MV-4-11 (cell line): ENCODE measurements at regions not wholly inside any gene's neighbourhood (a gene's known extent, or its start where the extent isn't known, plus 50 kb on each side); places are given as distances from the start of the nearest gene placed in this dataset.
A peak's percentile ranks its signal among the peaks of the same experiment; 100 is the strongest.
"Not testable (repeated sequence)": the region's sequence is repeated elsewhere in the genome, so short reads cannot be mapped to it uniquely, and the experiment has no call there.

Experiments
- DNase-seq: peaks from one replicate; lab custom pipeline; 2025; lab: John Stamatoyannopoulos, UW

GRCh38 chr16:22625967-22626366, 115.3 kb downstream of the NPIPB5 start:
- no peak for DNase-seq

GRCh38 chr16:22627043-22627442, 116.4 kb downstream of the NPIPB5 start:
- DNase-seq = no peak

GRCh38 chr16:22628994-22629393, 118.3 kb downstream of the NPIPB5 start:
- no peak for DNase-seq

DNA sequence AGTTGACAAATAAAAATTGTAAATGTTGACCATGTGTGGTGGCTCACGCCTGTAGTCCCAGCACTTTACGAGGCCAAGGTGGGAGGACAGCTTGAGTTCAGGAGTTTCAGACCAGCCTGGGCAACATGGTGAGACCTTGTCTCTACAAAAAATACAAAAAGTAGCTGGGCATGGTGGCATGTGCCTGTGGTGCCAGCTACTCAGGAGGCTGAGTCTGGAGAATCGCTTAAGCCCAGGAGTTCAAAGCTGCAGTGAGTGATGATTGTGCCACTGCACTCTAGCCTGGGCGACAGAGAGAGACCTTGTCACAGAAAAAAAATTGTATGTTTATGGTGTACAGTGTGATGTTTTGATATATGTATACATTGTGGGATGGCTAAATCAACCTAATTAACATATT, 119.6 kb downstream of the NPIPB5 start:
- no peak for DNase-seq

DNA sequence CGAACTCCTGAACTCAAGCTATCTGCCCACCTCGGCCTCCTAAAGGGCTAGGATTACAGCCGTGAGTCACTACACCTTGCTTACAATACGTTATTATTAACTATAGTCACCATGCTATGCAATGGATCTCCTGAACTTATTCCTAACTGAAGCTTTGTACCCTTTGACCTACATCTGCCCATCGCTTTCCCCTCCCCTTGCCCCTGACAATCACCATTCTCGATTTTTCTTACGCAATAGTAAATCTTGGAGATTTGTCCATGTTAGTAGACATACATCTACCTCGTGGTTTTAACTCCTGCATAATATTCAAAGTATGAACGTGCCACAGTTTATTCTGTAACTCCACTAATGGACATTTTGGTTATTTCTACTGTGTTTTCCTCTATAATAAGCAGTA, 120.6 kb downstream of the NPIPB5 start:
- DNase-seq = no peak

GRCh38 chr16:22632606-22633005, 121.9 kb downstream of the NPIPB5 start:
- DNase-seq = no peak

GRCh38 chr16:22633280-22633679, 122.6 kb downstream of the NPIPB5 start:
- DNase-seq = no peak

GRCh38 chr16:22633799-22634198, 123.1 kb downstream of the NPIPB5 start:
- DNase-seq = no peak

DNA sequence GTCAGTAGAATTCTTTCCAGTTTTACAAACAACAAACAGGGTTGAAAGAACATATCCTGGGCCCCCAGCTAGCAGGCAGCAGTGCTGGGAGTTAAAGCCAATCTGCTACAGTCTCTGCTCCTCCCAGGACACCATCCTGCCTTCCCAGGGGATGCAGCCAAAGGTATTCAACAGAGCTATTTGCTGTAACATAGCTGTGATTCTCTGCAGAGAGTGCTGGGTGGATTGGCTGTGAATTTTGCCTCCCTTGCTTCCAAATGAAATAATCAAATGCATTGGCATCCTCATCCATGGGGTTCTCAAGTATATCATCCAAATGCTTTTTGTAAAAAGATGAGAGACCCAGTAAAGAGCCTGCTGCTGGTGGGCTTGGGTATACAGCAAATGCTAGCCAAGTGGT, 124.3 kb downstream of the NPIPB5 start:
- DNase-seq = no peak

- no peak for DNase-seq
Measured at GRCh38 chr16:22635357-22635761, 124.7 kb downstream of the NPIPB5 start.

DNA sequence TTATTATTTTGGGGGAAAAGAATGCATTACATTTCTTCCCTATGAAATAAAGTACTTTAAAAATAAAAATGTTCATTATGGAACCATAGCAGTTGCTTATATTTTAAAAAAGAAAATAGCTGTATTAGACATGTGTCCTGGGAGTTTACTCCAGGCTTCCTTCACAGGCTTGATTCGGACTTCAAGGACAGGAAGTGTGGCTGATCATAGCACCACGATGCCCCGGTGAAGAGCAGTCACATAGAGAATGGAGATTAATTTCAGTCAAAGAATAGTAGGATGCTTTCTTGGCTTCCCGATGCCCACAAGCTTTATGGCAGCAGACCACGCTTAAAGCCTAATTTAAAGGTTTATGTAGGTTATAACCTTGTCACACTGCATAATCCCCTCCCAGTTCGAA, 125.1 kb downstream of the NPIPB5 start:
- DNase-seq = no peak

DNA sequence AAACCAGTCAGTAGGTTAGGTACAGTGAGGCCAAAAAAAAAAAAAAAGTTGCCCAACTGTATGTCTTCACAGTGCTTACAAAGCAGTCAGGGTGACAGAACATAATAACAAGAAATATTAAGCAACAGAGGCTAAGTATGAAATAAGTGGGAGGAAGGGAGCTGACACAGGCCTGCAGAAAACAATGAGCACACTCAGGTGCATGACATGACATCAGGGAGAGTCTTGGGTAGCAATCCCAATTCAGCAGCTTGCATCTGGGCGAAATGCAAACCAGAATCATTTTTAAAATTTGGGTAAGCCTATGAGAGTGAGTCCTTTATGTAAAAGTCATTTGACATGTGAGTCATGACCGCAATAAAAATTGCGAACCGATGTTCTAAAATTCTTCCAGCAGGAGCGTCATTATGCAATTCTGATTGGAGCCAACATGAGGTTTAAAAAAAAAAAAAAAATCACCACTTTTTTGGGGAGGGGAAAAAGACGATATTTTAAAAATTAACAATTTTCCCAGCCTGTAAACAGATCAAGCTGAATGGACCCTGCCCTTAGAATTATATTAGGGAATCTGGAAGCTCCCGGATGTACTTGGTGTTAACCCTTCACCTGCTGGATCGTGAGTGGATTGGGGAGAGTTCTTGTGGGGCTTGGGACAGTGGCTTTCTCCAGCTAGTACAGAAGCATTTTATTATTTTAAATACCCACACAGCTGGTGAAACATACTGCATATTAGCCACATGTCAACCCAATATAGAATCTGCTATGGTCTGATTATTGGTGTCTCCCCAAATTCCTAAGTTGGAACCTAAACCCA, 127.9 kb downstream of the NPIPB5 start:
- DNase-seq = peak; percentile 27

DNA sequence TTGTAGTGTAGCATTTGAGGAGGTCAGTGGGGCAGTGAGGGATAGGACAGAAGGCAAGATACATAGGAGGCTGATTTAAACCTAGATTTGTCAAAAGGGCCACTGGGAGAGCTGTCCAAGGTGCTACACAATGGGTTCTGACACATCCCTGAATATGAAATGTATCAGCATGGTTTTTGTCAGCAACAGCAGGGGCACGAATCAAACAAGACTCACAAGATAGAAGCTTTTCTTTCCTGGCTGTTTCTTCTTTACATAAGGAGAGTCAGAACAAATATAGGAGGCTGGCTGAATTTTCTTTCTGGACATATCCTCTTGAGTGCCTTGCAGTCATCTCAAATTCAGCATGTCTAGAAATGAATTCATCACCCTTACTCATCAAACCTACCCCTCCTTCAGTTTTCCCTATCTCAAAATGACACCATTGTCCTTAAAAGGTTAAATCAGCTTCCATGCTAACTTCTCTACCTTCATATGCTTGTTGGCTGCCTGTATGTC, 130.5 kb downstream of the NPIPB5 start:
- DNase-seq = peak; percentile 35

DNA sequence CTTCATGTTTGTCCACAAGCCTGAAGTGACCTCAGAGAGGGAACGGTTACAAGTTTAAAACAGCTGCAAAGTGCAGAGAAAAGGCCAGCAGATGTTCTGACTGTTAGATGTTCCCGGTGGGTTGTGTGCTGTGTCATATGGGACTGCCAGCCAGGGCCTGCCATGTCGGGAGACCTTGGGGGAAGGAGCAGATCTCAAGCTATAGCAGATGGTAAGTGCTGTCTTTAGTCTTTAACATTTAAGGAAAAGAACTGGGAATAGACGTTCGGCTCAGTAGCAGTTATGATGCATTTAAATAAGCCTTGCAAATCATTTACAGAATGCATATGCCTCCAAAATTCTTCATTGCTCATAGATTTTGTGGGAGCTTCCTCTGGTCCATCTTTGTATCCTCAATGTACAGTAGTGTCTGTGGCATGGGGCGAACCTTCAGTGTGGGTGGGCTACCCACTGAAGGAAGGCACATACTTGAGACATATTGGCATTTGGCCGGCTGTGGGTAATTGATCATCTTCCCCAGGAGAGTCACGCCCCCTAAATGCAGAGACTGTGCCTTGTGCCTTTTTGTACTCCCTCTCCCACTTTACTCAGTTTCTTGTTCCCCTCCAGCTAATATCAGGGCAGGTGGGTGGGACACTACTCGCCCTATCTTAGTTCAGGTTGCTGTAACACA, 131.9 kb downstream of the NPIPB5 start:
- no peak for DNase-seq

- not testable (repeated sequence) for DNase-seq
Measured at GRCh38 chr16:22643203-22643602, 132.5 kb downstream of the NPIPB5 start.

DNA sequence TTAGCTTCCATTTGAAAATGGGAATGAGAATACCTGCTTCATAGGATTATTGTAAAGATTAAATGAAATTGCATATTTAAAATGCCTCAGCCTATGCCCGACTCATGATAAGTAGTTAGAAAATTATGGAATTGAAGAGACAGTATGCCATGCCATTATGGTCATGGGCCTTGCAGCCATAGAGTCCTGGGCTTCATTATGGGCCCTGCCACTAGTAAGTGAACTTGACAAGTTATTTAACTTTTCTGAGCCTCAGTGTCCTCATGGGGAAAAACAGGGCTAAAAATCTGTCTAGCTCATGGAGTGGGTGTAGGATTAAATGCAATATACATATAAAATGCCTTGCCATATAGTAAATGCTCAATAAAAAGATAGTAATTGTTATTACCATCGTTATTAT, 133.2 kb downstream of the NPIPB5 start:
- no peak for DNase-seq

DNA sequence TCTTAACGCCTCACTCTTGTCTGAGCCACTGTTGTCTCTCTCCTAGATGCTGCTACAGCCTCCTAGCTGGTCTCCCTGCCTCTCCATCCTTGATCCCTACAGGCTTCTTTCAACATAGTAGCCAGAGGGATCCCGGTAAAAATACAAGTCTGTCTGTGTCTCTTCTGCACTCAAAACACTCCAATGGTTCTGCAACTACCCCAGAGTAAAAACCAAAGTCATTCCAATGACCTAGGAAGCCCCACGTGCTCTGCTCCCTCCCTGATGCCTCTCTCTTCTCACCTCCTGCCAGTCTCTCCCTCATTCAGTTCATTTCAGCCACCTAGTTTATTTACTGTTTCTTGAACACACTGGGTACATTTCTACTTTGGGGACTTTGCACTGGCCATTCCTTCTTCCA, 135.2 kb downstream of the NPIPB5 start:
- no peak for DNase-seq

GRCh38 chr16:22646948-22647556, 136.4 kb downstream of the NPIPB5 start:
- no peak for DNase-seq

- DNase-seq = no peak
Measured at GRCh38 chr16:22648141-22648540, 137.4 kb downstream of the NPIPB5 start.

- DNase-seq = no peak
Measured at GRCh38 chr16:22648941-22649340, 138.2 kb downstream of the NPIPB5 start.

DNA sequence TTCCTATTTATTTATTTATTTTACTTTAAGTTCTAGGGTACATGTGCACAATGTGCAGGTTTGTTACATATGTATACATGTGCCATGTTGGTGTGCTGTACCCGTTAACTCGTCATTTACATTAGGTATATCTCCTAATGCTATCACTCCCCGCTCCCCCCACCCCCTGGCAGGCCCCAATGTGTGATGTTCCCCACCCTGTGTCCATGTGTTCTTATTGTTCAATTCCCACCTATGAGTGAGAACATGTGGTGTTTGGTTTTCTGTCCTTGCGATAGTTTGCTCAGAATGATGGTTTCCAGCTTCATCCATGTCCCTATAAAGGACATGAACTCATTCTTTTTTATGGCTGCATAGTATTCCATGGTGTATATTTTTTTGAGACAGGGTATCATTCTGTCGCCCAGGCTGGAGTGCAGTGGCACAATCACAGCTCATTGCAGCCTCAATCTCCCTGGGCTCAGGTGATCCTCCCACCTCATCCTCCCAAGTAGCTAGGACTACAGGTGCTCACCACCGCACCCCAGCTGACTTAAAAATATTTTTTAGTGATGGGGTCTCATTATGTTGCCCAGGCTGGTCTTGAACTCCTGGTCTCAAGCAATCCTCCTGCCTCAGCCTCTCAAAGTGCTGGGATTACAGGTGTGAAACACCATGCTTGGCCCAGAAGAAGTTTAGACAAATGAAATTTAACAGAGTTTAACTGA, 140.6 kb downstream of the NPIPB5 start:
- not testable (repeated sequence) for DNase-seq

- DNase-seq = no peak
Measured at GRCh38 chr16:22652463-22652845, 141.8 kb downstream of the NPIPB5 start.
